ENCODE measurements at regions not wholly inside any gene's neighbourhood (a gene's known extent, or its start where the extent isn't known, plus 50 kb on each side); places are given as distances from the start of the nearest gene placed in this dataset.

- TF ChIP-seq POLR2A (IDR thresholded peaks at IDR 0.05): no peak
- TF ChIP-seq, protein P1, sequence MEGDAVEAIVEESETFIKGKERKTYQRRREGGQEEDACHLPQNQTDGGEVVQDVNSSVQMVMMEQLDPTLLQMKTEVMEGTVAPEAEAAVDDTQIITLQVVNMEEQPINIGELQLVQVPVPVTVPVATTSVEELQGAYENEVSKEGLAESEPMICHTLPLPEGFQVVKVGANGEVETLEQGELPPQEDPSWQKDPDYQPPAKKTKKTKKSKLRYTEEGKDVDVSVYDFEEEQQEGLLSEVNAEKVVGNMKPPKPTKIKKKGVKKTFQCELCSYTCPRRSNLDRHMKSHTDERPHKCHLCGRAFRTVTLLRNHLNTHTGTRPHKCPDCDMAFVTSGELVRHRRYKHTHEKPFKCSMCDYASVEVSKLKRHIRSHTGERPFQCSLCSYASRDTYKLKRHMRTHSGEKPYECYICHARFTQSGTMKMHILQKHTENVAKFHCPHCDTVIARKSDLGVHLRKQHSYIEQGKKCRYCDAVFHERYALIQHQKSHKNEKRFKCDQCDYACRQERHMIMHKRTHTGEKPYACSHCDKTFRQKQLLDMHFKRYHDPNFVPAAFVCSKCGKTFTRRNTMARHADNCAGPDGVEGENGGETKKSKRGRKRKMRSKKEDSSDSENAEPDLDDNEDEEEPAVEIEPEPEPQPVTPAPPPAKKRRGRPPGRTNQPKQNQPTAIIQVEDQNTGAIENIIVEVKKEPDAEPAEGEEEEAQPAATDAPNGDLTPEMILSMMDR (IDR thresholded peaks at IDR 0.05): no peak
Observed at GRCh38 chr11:23976841-23977271, 520.0 kb upstream of the LUZP2 start.

Measured in esophagus squamous epithelium (tissue), 4 donors.